Brain microvascular endothelial cell (primary cell): ENCODE measurements at regions not wholly inside any gene's neighbourhood (a gene's known extent, or its start where the extent isn't known, plus 50 kb on each side); places are given as distances from the start of the nearest gene placed in this dataset.

ENCODE experiments used
- DNase-seq: peaks from one replicate; pipeline ENCODE4 v3.0.0-alpha.2; 2020
- H3K27ac ChIP-seq: fragments of 250-450 bp; sonication (Bioruptor Pico); 2 replicates; pipeline ENCODE4 v1.5.1; 2020; ENCODE audit warnings: mild to moderate bottlenecking, moderate library complexity
- H3K27me3 ChIP-seq: fragments of 250-450 bp; sonication (Bioruptor Pico); replicated peaks from 2 replicates; pipeline ENCODE4 v1.5.1; 2020; ENCODE audit warnings: mild to moderate bottlenecking
- H3K36me3 ChIP-seq: fragments of 250-450 bp; sonication (Bioruptor Pico); replicated peaks from 2 replicates; pipeline ENCODE4 v1.5.1; 2020; ENCODE audit warnings: mild to moderate bottlenecking
- H3K4me3 ChIP-seq: 2 replicates; pipeline ENCODE4 v1.5.1; 2011; ENCODE audit warnings: low read depth, mild to moderate bottlenecking, control low read depth, low read length, moderate library complexity
- in situ Hi-C: cut with HindIII; loops from 2 replicates; pipeline ENCODE4 v1.10.0; 2017; ENCODE audit warnings: low sequenced_read_pairs, low pct_ligation_motif_present
- TF ChIP-seq, protein P1 (sequence below): IDR thresholded peaks from 2 replicates; pipeline ENCODE4 v1.5.1; 2011; ENCODE audit warnings: low read depth, mild to moderate bottlenecking, moderate library complexity, low read length, control low read depth, inconsistent platforms; ENCODE audit errors: missing control alignments

DNA sequence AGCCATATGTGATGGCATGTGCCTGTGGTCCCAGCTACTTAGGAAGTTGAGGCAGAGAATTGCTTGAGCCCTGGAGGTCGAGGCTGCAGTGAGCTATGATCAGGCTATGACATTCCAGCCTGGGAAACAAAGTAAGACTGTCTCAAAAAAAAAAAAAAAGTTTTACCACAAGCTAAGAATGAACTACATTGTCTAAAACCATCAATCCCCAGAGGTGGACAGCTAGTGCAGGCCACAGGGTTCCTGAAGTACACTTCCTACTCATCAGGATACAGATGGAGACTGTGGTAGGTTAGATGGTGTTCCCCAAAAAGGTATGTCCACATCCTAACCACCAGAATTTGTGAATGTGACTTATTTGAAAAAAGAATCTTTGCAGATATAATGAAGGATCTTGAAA lies 63.5 kb upstream of the DOCK9 start:
- no peak for DNase-seq
- Histone ChIP-seq H3K27me3 (no peaks in the 10 kb centered on the region), H3K36me3 (no peaks in the 10 kb centered on the region), H3K4me3 (no peak overlapping the region), H3K27ac (no peak overlapping the region)
- in situ Hi-C loops = no loop called here
- TF ChIP-seq, protein P1, sequence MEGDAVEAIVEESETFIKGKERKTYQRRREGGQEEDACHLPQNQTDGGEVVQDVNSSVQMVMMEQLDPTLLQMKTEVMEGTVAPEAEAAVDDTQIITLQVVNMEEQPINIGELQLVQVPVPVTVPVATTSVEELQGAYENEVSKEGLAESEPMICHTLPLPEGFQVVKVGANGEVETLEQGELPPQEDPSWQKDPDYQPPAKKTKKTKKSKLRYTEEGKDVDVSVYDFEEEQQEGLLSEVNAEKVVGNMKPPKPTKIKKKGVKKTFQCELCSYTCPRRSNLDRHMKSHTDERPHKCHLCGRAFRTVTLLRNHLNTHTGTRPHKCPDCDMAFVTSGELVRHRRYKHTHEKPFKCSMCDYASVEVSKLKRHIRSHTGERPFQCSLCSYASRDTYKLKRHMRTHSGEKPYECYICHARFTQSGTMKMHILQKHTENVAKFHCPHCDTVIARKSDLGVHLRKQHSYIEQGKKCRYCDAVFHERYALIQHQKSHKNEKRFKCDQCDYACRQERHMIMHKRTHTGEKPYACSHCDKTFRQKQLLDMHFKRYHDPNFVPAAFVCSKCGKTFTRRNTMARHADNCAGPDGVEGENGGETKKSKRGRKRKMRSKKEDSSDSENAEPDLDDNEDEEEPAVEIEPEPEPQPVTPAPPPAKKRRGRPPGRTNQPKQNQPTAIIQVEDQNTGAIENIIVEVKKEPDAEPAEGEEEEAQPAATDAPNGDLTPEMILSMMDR = no peak

DNA sequence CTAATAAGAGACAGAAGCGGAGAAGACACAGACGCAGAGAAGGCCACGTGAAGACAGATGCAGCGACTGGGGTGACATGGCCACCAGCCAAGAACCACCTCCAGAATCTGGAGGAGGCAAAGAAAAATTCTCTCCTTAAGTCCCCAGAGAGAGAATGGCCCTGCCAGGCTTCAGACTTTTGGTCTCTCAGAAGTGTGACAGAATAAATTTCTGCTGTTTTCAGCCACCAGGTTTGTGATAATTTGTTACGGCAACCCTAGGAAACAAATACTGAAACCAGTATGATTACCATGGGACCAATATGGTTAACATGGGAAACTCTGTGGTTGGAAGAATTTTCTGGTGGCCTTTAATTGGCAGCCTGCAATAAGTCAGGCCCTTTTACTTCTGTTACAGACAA lies 63.9 kb upstream of the DOCK9 start:
- no peak overlapping the region for H3K4me3 ChIP-seq
- no peaks in the 10 kb centered on the region for H3K36me3 ChIP-seq
- no peak overlapping the region for H3K27ac ChIP-seq
- no peak for DNase-seq
- in situ Hi-C loops = no loop called here
- TF ChIP-seq, protein P1 = no peak
- no peaks in the 10 kb centered on the region for H3K27me3 ChIP-seq

DNA sequence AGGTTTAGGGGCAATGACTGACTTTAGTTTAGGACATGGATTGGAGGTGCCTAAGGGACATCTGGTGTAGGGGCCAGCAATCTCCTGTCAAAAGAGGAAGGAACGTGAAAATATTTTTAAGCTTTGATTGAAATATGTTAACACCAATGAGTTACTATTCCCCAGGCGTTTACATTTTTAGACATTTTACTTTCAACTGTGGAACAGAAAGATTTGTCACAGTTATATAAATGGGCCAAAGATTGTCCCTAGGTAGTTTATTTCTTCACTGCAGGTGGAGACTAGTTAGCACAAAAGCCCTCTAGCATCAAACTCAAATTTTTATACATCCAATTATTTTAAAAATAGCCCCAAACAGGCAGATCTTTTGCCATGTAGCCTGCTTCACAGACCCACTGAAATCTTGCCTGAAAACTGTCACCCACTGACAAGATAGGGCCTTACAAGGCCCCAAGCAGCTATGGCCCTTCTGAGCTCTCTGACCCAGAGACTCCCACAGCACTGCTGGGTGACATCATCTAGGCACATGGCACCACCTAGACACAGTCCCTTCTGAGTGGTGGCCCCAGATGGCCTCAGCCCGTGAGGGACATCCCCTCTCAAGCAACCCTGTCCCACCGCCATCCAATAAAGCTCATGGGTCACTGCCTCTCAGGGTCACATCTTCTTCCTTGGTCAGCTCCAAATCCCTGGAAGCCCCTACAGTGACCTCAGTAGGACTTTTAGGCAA lies 64.8 kb upstream of the DOCK9 start:
- Histone ChIP-seq H3K36me3 (no peaks in the 10 kb centered on the region), H3K27ac (no peak overlapping the region), H3K27me3 (no peaks in the 10 kb centered on the region), H3K4me3 (no peak overlapping the region)
- in situ Hi-C loops = no loop called here
- no peak for DNase-seq
- TF ChIP-seq, protein P1 = no peak

DNA sequence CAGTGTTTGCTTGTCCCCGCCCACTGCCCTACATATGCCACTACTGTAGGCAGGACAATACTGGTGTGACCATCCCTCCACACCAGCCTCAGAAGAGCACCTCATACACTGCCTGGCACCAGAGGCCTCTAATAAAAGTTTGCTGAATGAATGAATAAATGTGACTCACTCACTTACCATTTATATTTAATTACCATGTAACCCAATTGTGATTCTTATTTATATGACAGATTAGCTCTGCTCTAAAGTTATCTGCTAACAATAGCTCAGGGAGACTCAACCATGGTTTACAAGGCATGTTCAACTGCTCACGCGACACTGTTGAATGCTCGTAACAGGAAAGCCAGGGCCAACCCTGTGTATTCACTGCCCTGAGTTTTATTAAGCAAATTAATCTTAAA lies 66.0 kb upstream of the DOCK9 start:
- Histone ChIP-seq H3K36me3 (no peaks in the 10 kb centered on the region), H3K4me3 (no peak overlapping the region), H3K27me3 (no peaks in the 10 kb centered on the region), H3K27ac (no peak overlapping the region)
- in situ Hi-C loops = no loop called here
- TF ChIP-seq, protein P1 = no peak
- DNase-seq = no peak

DNA sequence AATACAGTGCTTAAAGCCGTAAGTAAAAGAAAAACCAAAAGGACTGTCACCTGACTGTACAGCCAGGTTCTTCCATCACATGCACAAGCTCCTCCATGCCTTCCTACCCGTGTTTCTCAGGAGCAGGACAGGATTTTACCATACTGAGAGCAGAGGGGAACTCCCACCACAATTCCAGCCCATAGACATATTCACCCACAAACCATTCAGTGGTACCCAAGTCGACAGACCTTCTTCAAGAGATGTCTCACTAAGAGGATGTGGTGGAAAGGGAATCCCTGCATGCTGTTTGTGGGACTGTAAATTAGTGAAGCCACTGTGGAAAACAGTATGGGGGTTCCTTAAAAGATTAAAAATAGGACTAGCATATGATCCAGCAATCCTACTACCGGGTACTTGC lies 66.9 kb upstream of the DOCK9 start:
- H3K27me3 ChIP-seq = no peaks in the 10 kb centered on the region
- H3K36me3 ChIP-seq = no peaks in the 10 kb centered on the region
- TF ChIP-seq, protein P1 = no peak
- H3K27ac ChIP-seq = no peak overlapping the region
- H3K4me3 ChIP-seq = no peak overlapping the region
- no peak for DNase-seq
- in situ Hi-C loops = no loop called here

DNA sequence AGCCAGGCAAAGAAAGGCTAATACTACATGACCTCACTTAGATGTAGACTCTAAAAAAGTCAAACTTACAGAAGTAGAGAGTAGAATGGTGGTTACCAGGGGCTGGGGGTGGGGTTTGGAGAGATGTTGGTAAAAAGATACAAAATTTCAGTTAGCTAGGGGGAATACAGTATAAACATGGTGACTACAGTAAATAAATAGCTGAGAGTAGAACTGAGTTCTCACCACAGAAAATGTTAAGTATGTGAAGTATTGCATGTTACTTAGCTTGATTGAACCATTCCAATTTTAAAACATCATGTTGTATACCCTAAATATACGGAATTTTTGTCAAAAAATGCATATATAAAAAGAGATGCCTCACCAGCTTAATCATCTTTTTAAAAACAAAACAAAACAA lies 67.5 kb upstream of the DOCK9 start:
- Histone ChIP-seq H3K4me3 (no peak overlapping the region), H3K36me3 (no peaks in the 10 kb centered on the region), H3K27ac (no peak overlapping the region), H3K27me3 (no peaks in the 10 kb centered on the region)
- DNase-seq = no peak
- in situ Hi-C loops = no loop called here
- TF ChIP-seq, protein P1 = no peak
